Fibroblast of the aortic adventitia (primary cell): ENCODE measurements at regions not wholly inside any gene's neighbourhood (a gene's known extent, or its start where the extent isn't known, plus 50 kb on each side); places are given as distances from the start of the nearest gene placed in this dataset.

Source experiments
- DNase-seq: peaks from one replicate; pipeline ENCODE4 v3.0.0-alpha.2; 2010; ENCODE audit warnings: low read depth
- H3K4me3 ChIP-seq: 2 replicates; pipeline ENCODE4 v1.5.1; 2011; ENCODE audit warnings: low read depth, mild to moderate bottlenecking, control low read depth, low read length, moderate library complexity
- CTCF ChIP-seq: IDR thresholded peaks from 2 replicates; pipeline ENCODE4 v1.5.1; 2011; ENCODE audit warnings: mild to moderate bottlenecking, low read length, control low read depth, inconsistent platforms; ENCODE audit not compliant: insufficient read depth

GRCh38 chr2:14292964-14293363, 339.6 kb upstream of the LRATD1 start:
- no peak for DNase-seq
- H3K4me3 ChIP-seq = no peak overlapping the region
- no peak for TF ChIP-seq CTCF

GRCh38 chr2:14297340-14297739, 335.2 kb upstream of the LRATD1 start:
- no peak for DNase-seq

GRCh38 chr2:14297906-14298305, 334.6 kb upstream of the LRATD1 start:
- no peak overlapping the region for H3K4me3 ChIP-seq
- DNase-seq = no peak
- no peak for TF ChIP-seq CTCF

More at GRCh38 chr2:14297340-14297739, 335.2 kb upstream of the LRATD1 start:
- TF ChIP-seq CTCF = no peak
- H3K4me3 ChIP-seq = no peak overlapping the region

GRCh38 chr2:14301331-14301730, 331.2 kb upstream of the LRATD1 start:
- no peak overlapping the region for H3K4me3 ChIP-seq
- TF ChIP-seq CTCF = no peak
- DNase-seq = no peak

GRCh38 chr2:14303366-14304115, 329.0 kb upstream of the LRATD1 start:
- no peak for TF ChIP-seq CTCF
- DNase-seq = no peak
- no peak overlapping the region for H3K4me3 ChIP-seq

- no peak for TF ChIP-seq CTCF
- no peak for DNase-seq
- H3K4me3 ChIP-seq = no peak overlapping the region
Observed at GRCh38 chr2:14304326-14304725, 328.2 kb upstream of the LRATD1 start.
